Karpas-422 (cell line): ENCODE measurements at regions not wholly inside any gene's neighbourhood (a gene's known extent, or its start where the extent isn't known, plus 50 kb on each side); places are given as distances from the start of the nearest gene placed in this dataset.

ENCODE experiments used
- DNase-seq: peaks from one replicate; pipeline ENCODE4 v3.0.0-alpha.2; 2015
- H2AFZ ChIP-seq: fragments of 200-600 bp; sonication (generic); 2 replicates; pipeline ENCODE4 v1.6.1; 2014; ENCODE audit warnings: antibody characterized with exemption, low read length, mixed read lengths
- H3K27ac ChIP-seq: fragments of 200-600 bp; sonication (generic); 2 replicates; pipeline ENCODE4 v1.5.1; 2014; ENCODE audit warnings: mild to moderate bottlenecking, low read length, moderate library complexity
- H3K27me3 ChIP-seq: fragments of 200-600 bp; sonication (generic); 2 replicates; pipeline ENCODE4 v1.6.1; 2014; ENCODE audit warnings: low read length, mixed read lengths
- H3K36me3 ChIP-seq: fragments of 200-600 bp; sonication (generic); 2 replicates; pipeline ENCODE4 v1.6.1; 2014; ENCODE audit warnings: low read length, mixed read lengths; ENCODE audit not compliant: insufficient read depth
- H3K4me1 ChIP-seq: fragments of 200-600 bp; sonication (generic); 2 replicates; pipeline ENCODE4 v1.6.1; 2014; ENCODE audit warnings: mild to moderate bottlenecking, low read length, mixed read lengths
- H3K4me2 ChIP-seq: fragments of 200-600 bp; sonication (generic); 2 replicates; pipeline ENCODE4 v1.6.1; 2014; ENCODE audit warnings: low read length, low read depth, mild to moderate bottlenecking; ENCODE audit not compliant: poor library complexity, severe bottlenecking
- H3K4me3 ChIP-seq: fragments of 200-600 bp; sonication (generic); 2 replicates; pipeline ENCODE4 v1.5.1; 2014; ENCODE audit warnings: mild to moderate bottlenecking, antibody characterized with exemption, low read length, mixed read lengths
- H3K79me2 ChIP-seq: fragments of 200-600 bp; sonication (generic); 2 replicates; pipeline ENCODE4 v1.6.1; 2014; ENCODE audit warnings: mild to moderate bottlenecking, low read length, mixed read lengths
- H3K9ac ChIP-seq: fragments of 200-600 bp; sonication (generic); 2 replicates; pipeline ENCODE4 v1.6.0; 2014; ENCODE audit warnings: low read length
- H3K9me2 ChIP-seq: fragments of 200-600 bp; sonication (generic), shearing (Covaris generic); replicated peaks from 2 replicates; pipeline ENCODE4 v1.6.0; 2014; ENCODE audit warnings: mild to moderate bottlenecking, low read length, moderate library complexity; ENCODE audit not compliant: insufficient read depth
- H3K9me3 ChIP-seq: fragments of 300-700, 200-600 bp; sonication (generic); 2 replicates; pipeline ENCODE4 v1.6.1; 2014; ENCODE audit warnings: low read length, mixed read lengths
- H4K20me1 ChIP-seq: fragments of 200-600 bp; sonication (generic); 2 replicates; pipeline ENCODE4 v1.6.1; 2014; ENCODE audit warnings: mild to moderate bottlenecking, antibody characterized with exemption, low read length, low read depth; ENCODE audit not compliant: insufficient read depth

DNA sequence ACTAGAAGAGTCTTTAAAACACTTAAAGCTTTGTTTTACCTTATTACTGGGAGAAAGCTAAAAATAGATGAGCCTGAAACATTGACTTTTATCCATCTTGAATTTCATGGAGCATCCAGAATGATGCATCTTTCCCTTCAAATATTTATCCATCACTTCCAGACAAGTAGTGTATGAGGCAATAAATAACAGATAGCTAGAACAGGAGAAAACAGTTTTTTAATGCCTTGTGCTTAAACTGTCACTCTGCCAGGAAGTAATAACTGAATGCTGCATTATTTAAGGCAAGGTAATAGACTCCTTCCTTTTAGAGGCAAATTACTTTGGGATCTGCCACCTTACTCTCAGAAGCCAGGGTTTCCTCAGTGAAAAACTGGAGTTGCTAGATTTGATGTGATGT is 225.8 kb upstream of the NAALADL2 start:
- Histone ChIP-seq H3K9ac (no peak overlapping the region), H3K9me2 (no peaks in the 10 kb centered on the region), H3K27ac (no peak overlapping the region), H3K4me3 (no peak overlapping the region), H3K36me3 (no peaks in the 10 kb centered on the region), H3K79me2 (no peaks in the 10 kb centered on the region), H3K9me3 (peaks cover 15% of the 10 kb centered on the region; the same call in 1 of the 2 replicates), H3K4me1 (no peaks in the 10 kb centered on the region), H4K20me1 (no peaks in the 10 kb centered on the region), H2AFZ (no peak overlapping the region), H3K27me3 (no peaks in the 10 kb centered on the region), H3K4me2 (no peak overlapping the region)
- no peak for DNase-seq

- Histone ChIP-seq H3K27ac (no peak overlapping the region), H3K27me3 (no peaks in the 10 kb centered on the region)
Observed at GRCh38 chr3:174636451-174636850, 222.7 kb upstream of the NAALADL2 start.

GRCh38 chr3:174639406-174639805 is 219.7 kb upstream of the NAALADL2 start:
- Histone ChIP-seq H3K27me3 (no peaks in the 10 kb centered on the region), H3K79me2 (no peaks in the 10 kb centered on the region), H3K4me1 (no peaks in the 10 kb centered on the region), H2AFZ (no peak overlapping the region), H3K9ac (no peak overlapping the region), H3K9me3 (peaks cover 23% of the 10 kb centered on the region), H4K20me1 (no peaks in the 10 kb centered on the region), H3K27ac (no peak overlapping the region), H3K4me2 (no peak overlapping the region), H3K4me3 (no peak overlapping the region), H3K36me3 (no peaks in the 10 kb centered on the region), H3K9me2 (no peaks in the 10 kb centered on the region)
- no peak for DNase-seq

More at GRCh38 chr3:174636451-174636850, 222.7 kb upstream of the NAALADL2 start:
- no peaks in the 10 kb centered on the region for H3K9me2 ChIP-seq
- no peaks in the 10 kb centered on the region for H3K4me1 ChIP-seq
- H3K9me3 ChIP-seq: peaks cover 19% of the 10 kb centered on the region
- no peaks in the 10 kb centered on the region for H3K36me3 ChIP-seq
- no peaks in the 10 kb centered on the region for H4K20me1 ChIP-seq
- H3K4me3 ChIP-seq: no peak overlapping the region
- DNase-seq: no peak
- H2AFZ ChIP-seq: no peak overlapping the region
- no peak overlapping the region for H3K9ac ChIP-seq
- H3K4me2 ChIP-seq: no peak overlapping the region
- H3K79me2 ChIP-seq: no peaks in the 10 kb centered on the region

DNA sequence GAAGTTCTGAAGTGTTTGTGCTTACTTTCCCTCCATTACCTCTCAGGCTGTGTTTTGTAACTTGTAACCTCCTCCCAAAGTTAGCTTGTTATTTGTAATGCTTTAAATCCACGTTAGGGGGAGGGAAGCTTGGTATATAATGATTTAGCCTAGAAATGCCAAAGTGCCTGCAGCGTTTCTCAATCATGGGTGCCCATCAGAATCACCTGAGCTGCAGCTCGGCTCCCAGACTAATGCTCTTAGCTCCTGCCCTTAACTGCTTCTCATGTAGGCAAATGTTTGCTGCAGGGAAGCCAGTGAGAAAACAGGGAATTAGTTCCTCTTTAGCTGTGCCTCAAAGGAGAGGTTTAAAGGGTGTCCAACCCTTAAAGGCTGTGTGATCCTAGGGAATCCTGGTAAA is 219.2 kb upstream of the NAALADL2 start:
- DNase-seq: no peak
- Histone ChIP-seq H3K9ac (no peak overlapping the region), H3K4me3 (no peak overlapping the region), H3K4me1 (no peaks in the 10 kb centered on the region), H3K4me2 (no peak overlapping the region), H2AFZ (no peak overlapping the region), H3K27ac (no peak overlapping the region), H3K36me3 (no peaks in the 10 kb centered on the region), H3K9me2 (no peaks in the 10 kb centered on the region), H3K9me3 (peaks cover 20% of the 10 kb centered on the region), H3K79me2 (no peaks in the 10 kb centered on the region), H4K20me1 (no peaks in the 10 kb centered on the region), H3K27me3 (no peaks in the 10 kb centered on the region)

GRCh38 chr3:174640932-174641331 is 218.2 kb upstream of the NAALADL2 start:
- no peak overlapping the region for H2AFZ ChIP-seq
- no peaks in the 10 kb centered on the region for H3K36me3 ChIP-seq
- H3K4me3 ChIP-seq: no peak overlapping the region
- no peaks in the 10 kb centered on the region for H4K20me1 ChIP-seq
- peaks cover 16% of the 10 kb centered on the region for H3K9me3 ChIP-seq
- H3K27me3 ChIP-seq: no peaks in the 10 kb centered on the region
- H3K9me2 ChIP-seq: no peaks in the 10 kb centered on the region
- H3K4me1 ChIP-seq: no peaks in the 10 kb centered on the region
- H3K79me2 ChIP-seq: no peaks in the 10 kb centered on the region
- no peak overlapping the region for H3K9ac ChIP-seq
- no peak overlapping the region for H3K4me2 ChIP-seq
- no peak for DNase-seq
- no peak overlapping the region for H3K27ac ChIP-seq

DNA sequence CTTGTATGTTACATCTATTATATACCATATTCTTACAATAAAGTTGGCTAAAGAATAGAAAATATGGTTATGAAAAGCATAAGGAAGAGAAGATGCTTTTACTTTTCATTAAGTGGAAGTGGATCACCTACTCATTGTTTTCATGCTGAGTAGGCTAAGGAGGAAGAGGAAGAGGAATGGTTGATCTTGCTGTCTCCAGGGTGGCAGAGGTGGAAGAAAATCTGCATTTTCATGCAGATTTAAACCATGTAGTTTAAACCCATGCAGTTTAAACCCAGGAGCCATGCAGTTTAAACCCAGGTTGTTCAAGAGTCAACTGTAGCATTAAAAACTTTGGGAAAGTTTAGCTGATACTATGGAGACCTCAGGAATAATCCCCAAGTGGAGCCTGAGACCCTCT is 214.8 kb upstream of the NAALADL2 start:
- Histone ChIP-seq H3K4me3 (no peak overlapping the region), H3K27me3 (no peaks in the 10 kb centered on the region), H3K79me2 (no peaks in the 10 kb centered on the region), H3K27ac (no peak overlapping the region), H3K4me2 (no peak overlapping the region), H3K9me3 (peaks cover 19% of the 10 kb centered on the region), H4K20me1 (no peaks in the 10 kb centered on the region), H3K36me3 (no peaks in the 10 kb centered on the region), H3K4me1 (no peaks in the 10 kb centered on the region), H2AFZ (no peak overlapping the region), H3K9me2 (no peaks in the 10 kb centered on the region), H3K9ac (no peak overlapping the region)
- no peak for DNase-seq

- DNase-seq: no peak
Observed at GRCh38 chr3:174651951-174652350, 207.2 kb upstream of the NAALADL2 start.

GRCh38 chr3:174659511-174659910 is 199.6 kb upstream of the NAALADL2 start:
- no peak overlapping the region for H2AFZ ChIP-seq
- no peaks in the 10 kb centered on the region for H3K36me3 ChIP-seq
- H3K9me2 ChIP-seq: no peaks in the 10 kb centered on the region
- H3K4me2 ChIP-seq: no peak overlapping the region
- no peaks in the 10 kb centered on the region for H3K4me1 ChIP-seq
- peaks cover 20% of the 10 kb centered on the region for H3K9me3 ChIP-seq
- DNase-seq: no peak
- no peak overlapping the region for H3K9ac ChIP-seq
- no peaks in the 10 kb centered on the region for H3K27me3 ChIP-seq
- no peaks in the 10 kb centered on the region for H3K79me2 ChIP-seq
- H3K27ac ChIP-seq: no peak overlapping the region
- H3K4me3 ChIP-seq: no peak overlapping the region
- H4K20me1 ChIP-seq: no peaks in the 10 kb centered on the region

More at GRCh38 chr3:174651951-174652350, 207.2 kb upstream of the NAALADL2 start:
- Histone ChIP-seq H3K4me1 (no peaks in the 10 kb centered on the region), H3K4me3 (no peak overlapping the region), H3K36me3 (no peaks in the 10 kb centered on the region), H3K27ac (no peak overlapping the region), H3K27me3 (no peaks in the 10 kb centered on the region), H3K79me2 (no peaks in the 10 kb centered on the region), H4K20me1 (no peaks in the 10 kb centered on the region), H3K9me2 (no peaks in the 10 kb centered on the region), H3K4me2 (no peak overlapping the region), H3K9ac (no peak overlapping the region), H3K9me3 (peaks cover 30% of the 10 kb centered on the region; the same call in 1 of the 2 replicates), H2AFZ (no peak overlapping the region)

DNA sequence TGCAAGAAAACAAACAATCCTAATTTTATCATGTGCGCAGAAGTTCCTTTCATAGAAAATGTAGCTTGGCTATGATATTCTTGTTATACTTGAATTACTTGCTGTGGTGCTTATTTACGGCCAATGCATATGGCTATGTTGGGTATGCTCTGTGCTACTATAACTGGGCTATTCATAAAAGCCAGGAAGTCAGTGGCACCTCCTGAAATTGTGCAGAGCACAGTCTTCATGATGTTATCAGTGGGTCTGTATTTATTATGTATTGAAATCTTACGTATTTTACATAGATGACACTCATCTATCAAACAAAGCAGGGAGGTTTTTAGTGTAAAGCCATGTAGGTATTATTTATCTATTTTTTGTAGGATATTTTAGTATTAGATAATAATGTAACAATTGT is 196.5 kb upstream of the NAALADL2 start:
- Histone ChIP-seq H3K79me2 (no peaks in the 10 kb centered on the region), H3K36me3 (no peaks in the 10 kb centered on the region), H4K20me1 (no peaks in the 10 kb centered on the region), H3K9me3 (peaks cover 23% of the 10 kb centered on the region), H3K27me3 (no peaks in the 10 kb centered on the region), H2AFZ (no peak overlapping the region), H3K9ac (no peak overlapping the region), H3K4me3 (no peak overlapping the region), H3K27ac (no peak overlapping the region), H3K9me2 (no peaks in the 10 kb centered on the region), H3K4me2 (no peak overlapping the region), H3K4me1 (no peaks in the 10 kb centered on the region)
- no peak for DNase-seq
